AG10803 (cell line): ENCODE measurements at regions not wholly inside any gene's neighbourhood (a gene's known extent, or its start where the extent isn't known, plus 50 kb on each side); places are given as distances from the start of the nearest gene placed in this dataset.
"Not testable (repeated sequence)": the region's sequence is repeated elsewhere in the genome, so short reads cannot be mapped to it uniquely, and the experiment has no call there.

Source experiments
- DNase-seq: peaks from one replicate; pipeline ENCODE4 v3.0.0; 2010; ENCODE audit warnings: low read depth
- H3K4me3 ChIP-seq: 2 replicates; pipeline ENCODE4 v1.5.1; 2011; ENCODE audit warnings: mild to moderate bottlenecking, low read length, control low read depth
- CTCF ChIP-seq: conservative IDR thresholded peaks from 2 replicates; pipeline ENCODE4 v1.5.1; 2011; ENCODE audit warnings: mild to moderate bottlenecking, low read length, control low read depth, inconsistent platforms

- no peak for TF ChIP-seq CTCF
These were observed 196.5 kb upstream of the THUMPD2 start for GRCh38 chr2:39975476-39976020.

GRCh38 chr2:39968037-39968436, 189.0 kb upstream of the THUMPD2 start:
- no peak for DNase-seq
- no peak for TF ChIP-seq CTCF
- no peak overlapping the region for H3K4me3 ChIP-seq

More at GRCh38 chr2:39975476-39976020, 196.5 kb upstream of the THUMPD2 start:
- no peak overlapping the region for H3K4me3 ChIP-seq
- no peak for DNase-seq

GRCh38 chr2:39960681-39961080, 181.6 kb upstream of the THUMPD2 start:
- not testable (repeated sequence) for DNase-seq, H3K4me3 ChIP-seq

- DNase-seq, result peak; percentile 50
- TF ChIP-seq CTCF, result no peak
- no peak overlapping the region for H3K4me3 ChIP-seq
These were observed 175.3 kb upstream of the THUMPD2 start for GRCh38 chr2:39954346-39954745.

GRCh38 chr2:39949131-39949530, 170.1 kb upstream of the THUMPD2 start:
- no peak overlapping the region for H3K4me3 ChIP-seq
- DNase-seq, result no peak
- no peak for TF ChIP-seq CTCF

- no peak overlapping the region for H3K4me3 ChIP-seq
- TF ChIP-seq CTCF, result no peak
These were observed 169.1 kb upstream of the THUMPD2 start for GRCh38 chr2:39948016-39948719.

GRCh38 chr2:39947294-39948015, 168.4 kb upstream of the THUMPD2 start:
- no peak for DNase-seq

More at GRCh38 chr2:39948016-39948719, 169.1 kb upstream of the THUMPD2 start:
- DNase-seq, result peak; percentile 58

More at GRCh38 chr2:39947294-39948015, 168.4 kb upstream of the THUMPD2 start:
- H3K4me3 ChIP-seq, result no peak overlapping the region
- no peak for TF ChIP-seq CTCF
